Fibroblast of peridontal ligament (primary cell): ENCODE measurements at regions not wholly inside any gene's neighbourhood (a gene's known extent, or its start where the extent isn't known, plus 50 kb on each side); places are given as distances from the start of the nearest gene placed in this dataset.

ENCODE experiments used
- DNase-seq: peaks from one replicate; pipeline ENCODE4 v3.0.0-alpha.2; 2010; ENCODE audit errors: extremely low read depth

GRCh38 chr11:20311444-20311843 lies 52.1 kb upstream of the HTATIP2 start:
- DNase-seq = no peak

- no peak for DNase-seq
Observed at GRCh38 chr11:20310596-20311394, 52.7 kb upstream of the HTATIP2 start.

GRCh38 chr11:20310137-20310536 lies 53.4 kb upstream of the HTATIP2 start:
- no peak for DNase-seq

DNA sequence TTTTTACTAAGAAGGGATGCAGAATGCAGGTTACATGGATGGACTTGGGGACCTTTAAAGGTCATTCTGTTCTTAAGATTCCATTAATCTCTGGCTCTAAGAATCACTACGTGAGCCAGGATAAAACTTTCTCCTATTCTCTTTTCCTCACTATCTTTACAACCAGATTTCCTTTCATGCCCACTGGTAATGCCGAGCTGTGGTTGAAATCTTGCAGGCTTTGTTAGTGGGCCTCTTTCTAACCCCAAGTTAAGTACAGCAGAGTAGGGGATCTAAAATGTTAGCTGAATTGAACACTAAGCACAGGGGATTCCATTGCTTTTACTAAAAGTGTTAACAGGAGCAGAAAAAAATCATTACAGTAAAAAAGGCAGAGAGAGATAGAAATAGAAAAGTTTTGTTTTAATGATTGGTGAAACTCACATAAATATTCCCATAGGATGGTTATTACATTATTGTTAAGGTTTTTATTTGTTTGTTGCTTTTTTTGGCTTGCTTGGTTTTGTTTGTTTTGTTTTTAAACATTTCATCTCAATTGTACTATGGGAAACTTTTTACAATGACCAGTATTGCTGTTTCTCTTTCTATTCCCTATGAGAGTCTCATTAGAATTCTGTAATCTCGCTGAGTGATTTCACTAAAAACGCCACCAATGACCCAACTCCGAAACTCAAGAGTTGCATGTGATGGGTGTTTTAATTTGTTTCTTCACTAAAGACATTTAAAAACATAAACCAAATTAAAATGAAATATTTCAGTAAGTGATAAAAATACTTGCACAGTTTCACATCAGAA lies 54.1 kb upstream of the HTATIP2 start:
- DNase-seq = no peak

DNA sequence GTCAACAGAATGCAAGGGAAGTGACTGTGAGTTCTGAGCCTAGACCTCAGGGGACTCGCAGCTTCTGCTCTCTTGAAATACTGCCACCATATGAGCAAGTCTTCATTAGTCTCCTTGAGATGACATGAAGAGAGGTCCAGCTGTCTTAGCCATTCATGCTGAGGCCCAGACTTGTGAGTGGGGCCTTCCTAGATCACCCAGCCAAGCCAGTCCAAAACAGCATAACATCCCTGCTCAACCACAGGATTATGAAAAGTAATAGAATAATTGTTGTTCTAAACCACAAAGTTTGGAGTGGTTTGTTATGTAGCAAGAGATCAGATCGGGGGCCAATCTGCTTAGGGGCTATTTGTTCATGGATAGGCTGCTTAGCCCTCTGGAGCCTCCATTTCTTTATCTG lies 54.9 kb upstream of the HTATIP2 start:
- DNase-seq = no peak

DNA sequence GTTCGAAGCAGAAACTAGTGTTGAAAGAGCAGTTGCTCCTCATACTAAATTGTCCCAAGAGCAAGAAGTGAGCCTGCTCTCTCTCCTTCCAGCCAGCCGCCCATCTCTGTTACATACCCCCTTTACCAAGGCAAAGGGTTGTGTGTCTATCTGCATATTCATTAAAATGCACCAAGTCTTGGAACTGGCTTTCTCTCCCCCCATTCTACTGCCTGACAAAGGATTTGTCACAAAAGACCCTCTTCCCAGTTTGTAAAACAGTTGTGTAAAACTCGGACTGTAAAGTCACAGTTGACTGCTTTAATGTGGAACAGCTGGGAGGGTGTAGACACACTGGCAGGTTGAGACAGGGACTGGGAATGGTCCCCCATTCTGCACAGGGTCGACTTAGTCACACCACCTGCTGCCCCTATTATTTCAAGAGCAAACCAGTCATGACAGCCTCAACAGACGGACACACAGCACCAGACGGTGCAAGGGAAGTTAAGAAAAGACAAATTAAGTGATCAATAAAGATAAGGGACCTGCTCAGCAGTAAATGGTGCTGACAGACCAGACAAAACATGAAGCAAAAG lies 60.0 kb upstream of the HTATIP2 start:
- no peak for DNase-seq

GRCh38 chr11:20293992-20294391 lies 69.5 kb upstream of the HTATIP2 start:
- no peak for DNase-seq

DNA sequence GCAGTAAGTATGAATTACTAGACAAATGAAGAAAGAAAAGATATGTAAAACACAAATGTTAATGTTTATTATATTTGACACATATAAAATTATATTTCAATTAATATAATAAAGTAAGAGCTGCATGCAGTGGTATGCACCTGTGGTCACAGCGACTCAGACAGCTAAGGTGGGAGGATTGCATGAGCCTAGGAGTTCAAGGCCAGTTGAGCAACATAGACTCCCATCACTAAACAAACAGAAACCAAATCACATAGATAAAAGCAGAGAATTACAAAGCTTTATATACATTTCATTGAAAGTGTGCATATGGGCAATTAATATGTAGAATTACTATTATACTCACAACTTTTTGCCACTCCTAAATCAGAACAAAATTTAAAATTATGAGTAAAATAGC lies 70.0 kb upstream of the HTATIP2 start:
- DNase-seq = no peak

GRCh38 chr11:20289732-20290131 lies 73.8 kb upstream of the HTATIP2 start:
- DNase-seq = no peak

- DNase-seq = no peak
Observed at GRCh38 chr11:20283475-20283874, 80.0 kb upstream of the HTATIP2 start.

DNA sequence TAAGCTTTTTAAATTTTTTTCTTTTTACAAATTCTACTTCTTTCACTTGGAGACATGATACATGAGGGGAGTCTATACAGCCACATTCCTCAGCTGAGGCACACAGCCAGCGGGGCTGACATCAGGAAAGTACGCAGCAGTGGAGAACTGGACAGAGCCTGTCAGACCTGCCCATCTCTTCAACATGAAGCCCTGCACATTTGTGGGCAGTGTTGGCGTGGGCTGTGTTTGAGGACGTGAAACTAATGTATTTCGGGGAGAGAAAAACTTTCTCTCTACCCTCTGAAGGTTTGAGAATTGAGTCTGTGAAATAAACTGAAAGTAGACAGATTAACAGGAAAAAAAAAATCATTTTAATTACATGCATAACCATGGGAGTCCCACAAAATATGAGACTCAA lies 84.8 kb upstream of the HTATIP2 start:
- DNase-seq = no peak

GRCh38 chr11:20277014-20277413 lies 86.5 kb upstream of the HTATIP2 start:
- DNase-seq = no peak

- no peak for DNase-seq
Observed at GRCh38 chr11:20275987-20276965, 87.2 kb upstream of the HTATIP2 start.

- DNase-seq = no peak
Observed at GRCh38 chr11:20274031-20274430, 89.5 kb upstream of the HTATIP2 start.

DNA sequence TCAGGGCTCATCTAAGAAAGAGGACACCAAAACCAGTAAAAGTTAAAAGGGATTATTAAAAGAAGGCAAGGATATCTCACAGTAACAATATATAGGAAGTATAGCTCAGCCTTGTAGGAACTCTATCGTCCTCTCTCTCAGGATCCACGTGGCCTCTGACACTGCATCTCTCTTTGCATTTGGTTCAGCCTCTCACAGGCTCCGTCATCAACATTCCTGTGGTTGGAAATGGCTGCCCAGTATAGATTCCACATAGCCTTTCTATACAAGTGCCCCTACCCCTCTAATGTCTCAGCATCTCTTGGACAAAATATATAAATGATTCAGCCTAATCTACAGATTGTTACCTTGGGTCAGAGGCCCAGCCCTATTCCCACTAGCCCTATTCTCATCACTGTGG lies 101.3 kb upstream of the DBX1 start:
- DNase-seq = peak; percentile 8

DNA sequence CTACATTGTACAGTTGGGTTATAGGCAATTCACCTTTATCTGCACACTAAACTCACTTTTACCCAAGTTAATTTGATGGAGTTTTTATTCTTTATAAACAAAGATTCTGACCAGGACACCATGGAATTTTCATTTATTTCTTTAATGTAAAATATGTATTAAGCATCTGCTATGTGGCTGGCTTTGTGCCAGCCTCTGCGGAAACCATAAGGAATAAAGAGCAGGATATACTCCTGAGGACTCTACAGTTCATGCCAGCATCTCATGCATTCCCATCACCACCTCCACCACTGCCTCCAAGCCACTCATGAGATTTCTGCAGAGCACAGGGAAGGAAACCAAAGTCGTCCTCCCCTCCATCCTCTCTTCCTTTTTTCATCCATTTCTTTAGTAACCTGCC lies 100.0 kb upstream of the DBX1 start:
- no peak for DNase-seq

DNA sequence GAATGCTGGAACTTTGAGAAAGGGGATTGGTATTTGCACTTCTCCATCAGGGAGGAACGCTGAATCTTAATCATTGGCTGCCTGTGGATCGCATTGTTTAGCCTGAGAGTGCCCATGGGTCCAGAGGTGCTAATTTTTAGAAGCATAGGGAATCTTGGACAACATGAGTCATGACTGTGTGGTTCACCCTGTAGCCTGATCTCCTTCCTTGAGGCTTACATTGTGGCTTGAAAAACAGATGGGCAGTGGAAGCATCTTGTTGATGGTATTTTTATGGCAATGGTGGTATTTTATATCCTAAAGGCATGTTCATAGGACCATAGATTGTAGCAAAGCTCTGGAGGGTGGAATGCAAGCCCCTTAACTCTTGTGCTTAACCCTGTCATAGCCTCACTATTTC lies 99.2 kb upstream of the DBX1 start:
- no peak for DNase-seq

DNA sequence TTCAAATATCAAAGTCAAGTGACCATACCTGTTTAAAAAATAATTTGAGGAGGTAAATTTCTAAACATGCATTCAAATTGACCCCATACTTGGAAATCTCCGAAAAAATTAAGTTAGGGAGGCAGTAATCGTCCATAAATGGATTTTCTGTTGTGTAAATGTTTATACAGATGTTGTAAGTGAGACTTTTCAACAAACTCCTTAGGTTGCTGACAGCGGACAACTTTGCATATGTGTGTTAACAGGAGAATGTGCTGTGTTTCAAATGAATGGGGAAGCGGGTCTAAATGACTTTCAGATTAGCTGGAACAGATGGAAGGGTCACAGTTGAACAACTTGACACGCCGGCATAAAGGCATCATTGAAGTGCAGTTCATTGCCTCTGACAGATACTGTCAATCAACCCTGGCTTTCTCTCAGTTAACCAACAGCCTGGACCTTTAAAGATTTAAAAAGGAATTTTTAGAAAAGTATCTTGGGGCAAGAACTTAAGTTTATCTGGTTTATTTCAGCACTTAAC lies 98.2 kb upstream of the DBX1 start:
- no peak for DNase-seq

- no peak for DNase-seq
Observed at GRCh38 chr11:20256925-20257324, 96.7 kb upstream of the DBX1 start.

- DNase-seq = no peak
Observed at GRCh38 chr11:20253796-20254195, 93.5 kb upstream of the DBX1 start.

- DNase-seq = no peak
Observed at GRCh38 chr11:20251496-20251895, 91.2 kb upstream of the DBX1 start.
